KMS-11 (cell line): ENCODE measurements at regions not wholly inside any gene's neighbourhood (a gene's known extent, or its start where the extent isn't known, plus 50 kb on each side); places are given as distances from the start of the nearest gene placed in this dataset.

Experiments used
- H2AFZ ChIP-seq: fragments of 200-600 bp; sonication (generic); 2 replicates; pipeline ENCODE4 v1.6.1; 2016; ENCODE audit warnings: antibody characterized with exemption, mixed run types, low read depth
- H3K27ac ChIP-seq: fragments of 200-600 bp; sonication (generic); 2 replicates; pipeline ENCODE4 v1.6.1; 2016; ENCODE audit warnings: mild to moderate bottlenecking, mixed run types
- H3K27me3 ChIP-seq: fragments of 200-600 bp; sonication (generic); 2 replicates; pipeline ENCODE4 v1.6.1; 2017; ENCODE audit warnings: mild to moderate bottlenecking, low read depth, mixed run types, moderate library complexity; ENCODE audit not compliant: insufficient read depth
- H3K36me3 ChIP-seq: fragments of 200-600 bp; sonication (generic); 2 replicates; pipeline ENCODE4 v1.6.1; 2017; ENCODE audit warnings: mild to moderate bottlenecking, mixed run types; ENCODE audit not compliant: insufficient read depth
- H3K4me1 ChIP-seq: fragments of 200-600 bp; sonication (generic); 2 replicates; pipeline ENCODE4 v1.6.1; 2016; ENCODE audit warnings: mild to moderate bottlenecking, low read depth, mixed run types; ENCODE audit not compliant: poor library complexity, severe bottlenecking
- H3K4me2 ChIP-seq: fragments of 200-600 bp; sonication (generic); 2 replicates; pipeline ENCODE4 v1.7.0; 2016; ENCODE audit warnings: mild to moderate bottlenecking, mixed run types
- H3K4me3 ChIP-seq: fragments of 200-600 bp; sonication (generic); IDR thresholded peaks from 2 replicates; pipeline ENCODE4 v1.6.1; 2017; ENCODE audit warnings: low read depth, low read length, mixed read lengths; ENCODE audit not compliant: insufficient read depth
- H3K79me2 ChIP-seq: fragments of 200-600 bp; sonication (generic); 2 replicates; pipeline ENCODE4 v1.6.1; 2016; ENCODE audit warnings: low read depth, mixed run types; ENCODE audit not compliant: insufficient read depth
- H3K9ac ChIP-seq: fragments of 200-600 bp; sonication (generic); 2 replicates; pipeline ENCODE4 v1.6.1; 2016; ENCODE audit warnings: mild to moderate bottlenecking, mixed run types
- H4K20me1 ChIP-seq: fragments of 200-600 bp; sonication (generic); 2 replicates; pipeline ENCODE4 v1.6.1; 2016; ENCODE audit warnings: mild to moderate bottlenecking, mixed run types; ENCODE audit not compliant: insufficient read depth
- TF ChIP-seq, protein P1 (sequence below): fragments of 200-600 bp; sonication (generic); conservative IDR thresholded peaks from 2 replicates; pipeline ENCODE4 v1.6.1; 2017; ENCODE audit warnings: low read depth, mild to moderate bottlenecking, antibody characterized with exemption, low read length, moderate library complexity, mixed read lengths

DNA sequence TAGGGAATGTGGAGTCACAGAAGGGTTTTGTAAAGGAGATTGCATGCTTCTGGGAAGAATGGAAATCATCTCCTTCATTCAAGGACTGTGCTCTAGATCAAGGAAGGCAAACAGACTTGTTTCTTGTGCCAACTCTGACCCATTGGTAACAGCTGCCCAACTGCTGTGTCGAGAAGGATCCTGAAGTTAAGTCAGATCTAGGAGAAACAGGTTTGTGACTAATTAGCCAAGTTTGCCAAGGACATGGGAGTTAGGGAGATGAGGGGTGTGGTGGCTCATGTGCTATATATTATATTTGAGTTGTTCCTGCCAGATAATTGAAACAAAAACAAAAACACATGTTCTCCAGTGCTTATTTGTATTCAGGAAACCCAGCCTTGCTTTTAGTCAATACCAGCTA, 251.2 kb upstream of the USP24 start:
- TF ChIP-seq, protein P1, sequence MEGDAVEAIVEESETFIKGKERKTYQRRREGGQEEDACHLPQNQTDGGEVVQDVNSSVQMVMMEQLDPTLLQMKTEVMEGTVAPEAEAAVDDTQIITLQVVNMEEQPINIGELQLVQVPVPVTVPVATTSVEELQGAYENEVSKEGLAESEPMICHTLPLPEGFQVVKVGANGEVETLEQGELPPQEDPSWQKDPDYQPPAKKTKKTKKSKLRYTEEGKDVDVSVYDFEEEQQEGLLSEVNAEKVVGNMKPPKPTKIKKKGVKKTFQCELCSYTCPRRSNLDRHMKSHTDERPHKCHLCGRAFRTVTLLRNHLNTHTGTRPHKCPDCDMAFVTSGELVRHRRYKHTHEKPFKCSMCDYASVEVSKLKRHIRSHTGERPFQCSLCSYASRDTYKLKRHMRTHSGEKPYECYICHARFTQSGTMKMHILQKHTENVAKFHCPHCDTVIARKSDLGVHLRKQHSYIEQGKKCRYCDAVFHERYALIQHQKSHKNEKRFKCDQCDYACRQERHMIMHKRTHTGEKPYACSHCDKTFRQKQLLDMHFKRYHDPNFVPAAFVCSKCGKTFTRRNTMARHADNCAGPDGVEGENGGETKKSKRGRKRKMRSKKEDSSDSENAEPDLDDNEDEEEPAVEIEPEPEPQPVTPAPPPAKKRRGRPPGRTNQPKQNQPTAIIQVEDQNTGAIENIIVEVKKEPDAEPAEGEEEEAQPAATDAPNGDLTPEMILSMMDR: no peak
- no peaks in the 10 kb centered on the region for H3K79me2 ChIP-seq
- no peak overlapping the region for H3K4me2 ChIP-seq
- H2AFZ ChIP-seq: no peak overlapping the region
- no peaks in the 10 kb centered on the region for H3K36me3 ChIP-seq
- no peak overlapping the region for H3K27ac ChIP-seq
- H3K27me3 ChIP-seq: no peaks in the 10 kb centered on the region
- H3K4me3 ChIP-seq: no peak overlapping the region
- no peaks in the 10 kb centered on the region for H4K20me1 ChIP-seq
- no peaks in the 10 kb centered on the region for H3K4me1 ChIP-seq
- no peak overlapping the region for H3K9ac ChIP-seq

GRCh38 chr1:55464550-55464949, 249.4 kb upstream of the USP24 start:
- Histone ChIP-seq H3K9ac (no peak overlapping the region), H3K4me3 (no peak overlapping the region), H4K20me1 (no peaks in the 10 kb centered on the region), H3K27me3 (no peaks in the 10 kb centered on the region), H3K27ac (no peak overlapping the region), H3K36me3 (no peaks in the 10 kb centered on the region), H3K4me2 (no peak overlapping the region), H2AFZ (no peak overlapping the region), H3K79me2 (no peaks in the 10 kb centered on the region), H3K4me1 (no peaks in the 10 kb centered on the region)
- TF ChIP-seq, protein P1: no peak

DNA sequence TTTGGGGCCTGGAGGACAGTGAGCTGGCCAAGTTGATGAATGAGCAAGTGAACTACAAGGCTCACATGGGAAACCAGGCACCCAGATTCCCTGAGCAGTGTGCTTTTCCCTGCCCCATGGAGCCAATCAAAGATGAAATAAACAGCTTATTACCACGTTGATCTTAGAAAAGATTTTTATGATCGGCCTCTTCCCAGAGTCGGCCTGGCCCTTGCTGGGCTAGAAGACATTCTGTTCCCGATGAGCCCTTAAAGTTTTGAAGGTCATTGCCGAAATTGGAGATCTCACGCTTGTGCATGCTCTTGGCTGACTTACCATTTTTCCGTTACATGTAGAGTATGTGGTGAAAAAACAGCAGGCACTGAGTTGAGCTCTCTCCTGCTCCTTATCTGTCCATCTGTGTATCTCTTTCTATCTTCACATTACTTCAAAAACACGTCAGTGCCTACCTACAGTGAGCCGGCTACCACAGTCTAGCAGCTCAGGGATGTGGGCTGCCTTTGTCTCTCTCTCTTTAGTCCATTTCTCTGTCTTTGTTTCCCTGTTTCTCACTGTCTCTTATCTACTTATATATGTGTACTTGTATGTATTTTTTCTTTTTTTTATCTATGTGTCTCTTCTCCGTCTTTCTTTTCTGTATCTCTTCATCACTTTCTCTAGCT, 248.8 kb upstream of the USP24 start:
- Histone ChIP-seq H3K4me1 (no peaks in the 10 kb centered on the region), H3K4me3 (no peak overlapping the region), H3K4me2 (no peak overlapping the region), H3K36me3 (no peaks in the 10 kb centered on the region), H4K20me1 (no peaks in the 10 kb centered on the region), H2AFZ (no peak overlapping the region), H3K9ac (no peak overlapping the region), H3K79me2 (no peaks in the 10 kb centered on the region), H3K27me3 (no peaks in the 10 kb centered on the region), H3K27ac (no peak overlapping the region)
- TF ChIP-seq, protein P1: no peak

DNA sequence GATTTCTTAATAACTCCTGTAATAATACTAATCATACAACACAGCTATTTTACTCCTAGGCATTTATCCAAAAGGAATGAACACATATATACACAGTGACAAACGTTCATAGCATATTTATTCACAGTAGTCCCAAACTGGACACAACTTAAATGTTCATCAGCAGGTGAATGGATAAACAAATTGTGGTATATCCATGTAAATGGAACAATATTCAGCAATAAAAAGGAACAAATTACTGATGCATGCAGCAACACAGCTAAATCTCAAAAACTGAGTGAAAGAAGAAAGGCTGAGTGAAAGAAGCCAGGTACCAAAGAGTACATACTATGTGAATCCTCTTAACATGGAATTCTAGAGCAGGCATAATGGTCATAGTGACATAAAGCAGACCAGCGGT, 242.7 kb upstream of the USP24 start:
- H3K27ac ChIP-seq: no peak overlapping the region
- H2AFZ ChIP-seq: no peak overlapping the region
- H3K4me1 ChIP-seq: no peaks in the 10 kb centered on the region
- TF ChIP-seq, protein P1: no peak
- H3K4me3 ChIP-seq: no peak overlapping the region
- H3K27me3 ChIP-seq: no peaks in the 10 kb centered on the region
- no peak overlapping the region for H3K9ac ChIP-seq
- H3K4me2 ChIP-seq: no peak overlapping the region
- H3K79me2 ChIP-seq: no peaks in the 10 kb centered on the region
- no peaks in the 10 kb centered on the region for H3K36me3 ChIP-seq
- no peaks in the 10 kb centered on the region for H4K20me1 ChIP-seq
